ENCODE measurements at regions not wholly inside any gene's neighbourhood (a gene's known extent, or its start where the extent isn't known, plus 50 kb on each side); places are given as distances from the start of the nearest gene placed in this dataset.

- DNase-seq (no peak), ATAC-seq (no peak)
- TF ChIP-seq CTCF (IDR thresholded peaks at IDR 0.05) = no peak
- intact Hi-C loops (cut with DNase I) = no loop called here
- no peaks in the 10 kb centered on the region for H3K36me3 ChIP-seq
- no peak overlapping the region for H3K4me3 ChIP-seq
- H3K9me3 ChIP-seq = no peaks in the 10 kb centered on the region
- H3K4me1 ChIP-seq = no peaks in the 10 kb centered on the region
- no peaks in the 10 kb centered on the region for H3K27me3 ChIP-seq
- no peak overlapping the region for H3K27ac ChIP-seq
Observed at GRCh38 chr15:55033574-55033973, 163.2 kb downstream of the RSL24D1 start.

GRCh38 chr15:55031727-55032126, 165.0 kb downstream of the RSL24D1 start:
- no peaks in the 10 kb centered on the region for H3K9me3 ChIP-seq
- H3K36me3 ChIP-seq = no peaks in the 10 kb centered on the region
- TF ChIP-seq CTCF (IDR thresholded peaks at IDR 0.05) = no peak
- H3K4me3 ChIP-seq = no peak overlapping the region
- DNase-seq (no peak), ATAC-seq (no peak)
- no peak overlapping the region for H3K27ac ChIP-seq
- no peaks in the 10 kb centered on the region for H3K27me3 ChIP-seq
- intact Hi-C loops (cut with DNase I) = no loop called here
- H3K4me1 ChIP-seq = no peaks in the 10 kb centered on the region

GRCh38 chr15:55026381-55026780, 170.4 kb downstream of the RSL24D1 start:
- TF ChIP-seq CTCF (IDR thresholded peaks at IDR 0.05) = no peak
- Histone ChIP-seq H3K4me3 (no peak overlapping the region), H3K36me3 (no peaks in the 10 kb centered on the region), H3K4me1 (no peaks in the 10 kb centered on the region), H3K27ac (no peak overlapping the region), H3K27me3 (no peaks in the 10 kb centered on the region), H3K9me3 (no peaks in the 10 kb centered on the region)
- DNase-seq (no peak), ATAC-seq (no peak)
- intact Hi-C loops (cut with DNase I) = no loop called here

- DNase-seq (no peak), ATAC-seq (no peak)
- H3K4me3 ChIP-seq = no peak overlapping the region
- no peak overlapping the region for H3K27ac ChIP-seq
- no peaks in the 10 kb centered on the region for H3K36me3 ChIP-seq
- H3K27me3 ChIP-seq = no peaks in the 10 kb centered on the region
- H3K4me1 ChIP-seq = no peaks in the 10 kb centered on the region
- TF ChIP-seq CTCF (IDR thresholded peaks at IDR 0.05) = no peak
- intact Hi-C loops (cut with DNase I) = no loop called here
- peaks cover 0 to 4% of the 10 kb centered on the region in 2 donors for H3K9me3 ChIP-seq
Observed at GRCh38 chr15:55017635-55018034, 179.1 kb downstream of the RSL24D1 start.

GRCh38 chr15:55016225-55016624, 180.5 kb downstream of the RSL24D1 start:
- H3K36me3 ChIP-seq = no peaks in the 10 kb centered on the region
- no peaks in the 10 kb centered on the region for H3K4me1 ChIP-seq
- no peak overlapping the region for H3K27ac ChIP-seq
- DNase-seq = no peak
- peaks cover 0 to 4% of the 10 kb centered on the region in 2 donors for H3K9me3 ChIP-seq
- no peak overlapping the region for H3K4me3 ChIP-seq
- no peaks in the 10 kb centered on the region for H3K27me3 ChIP-seq
- intact Hi-C loops (cut with DNase I) = no loop called here
- ATAC-seq = no peak
- TF ChIP-seq CTCF (IDR thresholded peaks at IDR 0.05) = no peak
